PC-9 (cell line): ENCODE measurements at regions not wholly inside any gene's neighbourhood (a gene's known extent, or its start where the extent isn't known, plus 50 kb on each side); places are given as distances from the start of the nearest gene placed in this dataset.
"Not testable (repeated sequence)": the region's sequence is repeated elsewhere in the genome, so short reads cannot be mapped to it uniquely, and the experiment has no call there.

ENCODE experiments used
- EZH2 ChIP-seq: fragments of 200-600 bp; sonication (generic); IDR thresholded peaks from 2 replicates; pipeline ENCODE4 v1.8.0; 2017; ENCODE audit warnings: antibody characterized with exemption, low read depth
- TF ChIP-seq, protein P1 (sequence below): fragments of 200-600 bp; sonication (generic); conservative IDR thresholded peaks from 2 replicates; pipeline ENCODE4 v1.6.1; 2017; ENCODE audit warnings: mixed run types, antibody characterized with exemption, mild to moderate bottlenecking, moderate library complexity

DNA sequence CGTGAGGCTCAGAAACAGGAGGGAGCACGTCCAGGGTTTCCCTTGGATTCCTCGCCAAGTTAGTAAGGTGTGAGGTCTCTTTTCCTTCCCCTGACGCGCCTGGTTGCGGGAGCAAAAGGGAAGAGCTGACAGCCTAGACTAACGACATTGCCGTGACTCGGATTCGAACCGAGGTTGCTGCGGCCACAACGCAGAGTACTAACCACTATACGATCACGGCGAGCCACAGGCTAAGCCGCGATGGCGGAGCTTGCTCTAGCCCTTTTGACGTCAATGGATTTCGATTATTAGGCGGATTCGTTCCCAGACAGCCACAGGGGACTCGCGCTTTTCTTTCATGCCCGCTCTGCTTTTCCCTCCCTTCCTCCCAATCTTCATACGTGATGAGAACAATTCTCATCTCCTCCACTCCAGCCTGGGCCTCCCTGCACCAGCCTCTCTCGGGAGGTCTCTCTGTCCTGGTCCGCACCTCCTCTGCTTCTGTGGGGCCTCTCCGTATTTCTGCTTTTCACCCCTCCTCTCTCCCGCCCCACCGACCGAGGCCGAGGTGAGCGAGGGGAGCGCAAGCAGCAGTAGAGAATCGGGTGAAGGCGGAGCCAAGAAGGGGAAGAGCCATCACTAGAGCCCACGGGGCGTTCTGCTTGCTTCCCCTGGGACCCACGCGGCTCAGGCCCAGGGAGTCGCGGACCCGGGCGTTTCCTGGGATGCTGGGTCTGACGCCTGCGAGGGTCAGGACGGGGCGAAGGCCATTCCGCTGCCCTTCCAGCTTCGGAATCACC lies 150.7 kb upstream of the NBPF11 start:
- TF ChIP-seq, protein P1, sequence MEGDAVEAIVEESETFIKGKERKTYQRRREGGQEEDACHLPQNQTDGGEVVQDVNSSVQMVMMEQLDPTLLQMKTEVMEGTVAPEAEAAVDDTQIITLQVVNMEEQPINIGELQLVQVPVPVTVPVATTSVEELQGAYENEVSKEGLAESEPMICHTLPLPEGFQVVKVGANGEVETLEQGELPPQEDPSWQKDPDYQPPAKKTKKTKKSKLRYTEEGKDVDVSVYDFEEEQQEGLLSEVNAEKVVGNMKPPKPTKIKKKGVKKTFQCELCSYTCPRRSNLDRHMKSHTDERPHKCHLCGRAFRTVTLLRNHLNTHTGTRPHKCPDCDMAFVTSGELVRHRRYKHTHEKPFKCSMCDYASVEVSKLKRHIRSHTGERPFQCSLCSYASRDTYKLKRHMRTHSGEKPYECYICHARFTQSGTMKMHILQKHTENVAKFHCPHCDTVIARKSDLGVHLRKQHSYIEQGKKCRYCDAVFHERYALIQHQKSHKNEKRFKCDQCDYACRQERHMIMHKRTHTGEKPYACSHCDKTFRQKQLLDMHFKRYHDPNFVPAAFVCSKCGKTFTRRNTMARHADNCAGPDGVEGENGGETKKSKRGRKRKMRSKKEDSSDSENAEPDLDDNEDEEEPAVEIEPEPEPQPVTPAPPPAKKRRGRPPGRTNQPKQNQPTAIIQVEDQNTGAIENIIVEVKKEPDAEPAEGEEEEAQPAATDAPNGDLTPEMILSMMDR = not testable (repeated sequence)
- not testable (repeated sequence) for TF ChIP-seq EZH2
